Activated naive CD4-positive, alpha-beta T cell treated with anti-CD3 and anti-CD28 coated beads, Interleukin-2, amount 50 U/mL, for 72 hours (primary cell): ENCODE measurements at regions not wholly inside any gene's neighbourhood (a gene's known extent, or its start where the extent isn't known, plus 50 kb on each side); places are given as distances from the start of the nearest gene placed in this dataset.
A peak's percentile ranks its signal among the peaks of the same experiment; 100 is the strongest.

Source experiments
- ATAC-seq, 2 donors: fragments of 150-1000 bp; cut with Tn5 transposase; 2 replicates each; pipeline ENCODE4 v1.10.0; 2021; ENCODE audit warnings: mild to moderate bottlenecking in 2 of 2, moderate library complexity in 2 of 2
- DNase-seq, 2 donors: peaks; one replicate each; pipeline ENCODE4 v3.0.0; 2021 to 2022; ENCODE audit warnings: low spot score in 2 of 2
- H3K27ac Mint-ChIP-seq, 2 donors: one replicate each; pipeline ENCODE4 v1.8.0; 2022; ENCODE audit warnings: mild to moderate bottlenecking in 2 of 2, mixed read lengths in 2 of 2
- H3K36me3 Mint-ChIP-seq, 2 donors: one replicate each; pipeline ENCODE4 v1.8.0; 2022; ENCODE audit warnings: mixed read lengths in 2 of 2
- H3K9me3 Mint-ChIP-seq, 2 donors: one replicate each; pipeline ENCODE4 v1.8.0; 2022; ENCODE audit warnings: mixed read lengths in 2 of 2

- ATAC-seq, result no peak
- H3K36me3 Mint-ChIP-seq, result no peaks in the 10 kb centered on the region
- no peak overlapping the region for H3K27ac Mint-ChIP-seq
- no peak for DNase-seq
- peaks cover 4 to 10% of the 10 kb centered on the region in 2 donors for H3K9me3 Mint-ChIP-seq
These were observed 440.8 kb downstream of the AEBP2 start for GRCh38 chr12:19880076-19880475.

- ATAC-seq, result no peak
- Mint-ChIP-seq H3K36me3 (no peaks in the 10 kb centered on the region), H3K27ac (no peak overlapping the region), H3K9me3 (peaks cover 4 to 10% of the 10 kb centered on the region in 2 donors)
- DNase-seq, result no peak
These were observed 441.4 kb downstream of the AEBP2 start for GRCh38 chr12:19880721-19881120.

- H3K27ac Mint-ChIP-seq, result no peak overlapping the region
- H3K36me3 Mint-ChIP-seq, result no peaks in the 10 kb centered on the region
- H3K9me3 Mint-ChIP-seq, result peaks cover 4 to 10% of the 10 kb centered on the region in 2 donors
- ATAC-seq (no peak), DNase-seq (no peak)
These were observed 443.1 kb downstream of the AEBP2 start for GRCh38 chr12:19882346-19882745.

- DNase-seq (no peak), ATAC-seq (no peak)
- Mint-ChIP-seq H3K36me3 (no peaks in the 10 kb centered on the region), H3K27ac (no peak overlapping the region), H3K9me3 (peaks cover 4 to 5% of the 10 kb centered on the region in 2 donors)
These were observed 444.8 kb downstream of the AEBP2 start for GRCh38 chr12:19884021-19884492.

- Mint-ChIP-seq H3K9me3 (peaks cover 4 to 5% of the 10 kb centered on the region in 2 donors), H3K27ac (no peak overlapping the region), H3K36me3 (no peaks in the 10 kb centered on the region)
- ATAC-seq (no peak), DNase-seq (no peak)
These were observed 446.0 kb downstream of the AEBP2 start for GRCh38 chr12:19885093-19885812.

GRCh38 chr12:19886065-19886464 lies 446.8 kb downstream of the AEBP2 start:
- H3K36me3 Mint-ChIP-seq, result no peaks in the 10 kb centered on the region

GRCh38 chr12:19886639-19887064 lies 447.4 kb downstream of the AEBP2 start:
- ATAC-seq, result no peak
- H3K9me3 Mint-ChIP-seq, result peaks cover 0 to 5% of the 10 kb centered on the region in 2 donors
- no peak for DNase-seq
- H3K27ac Mint-ChIP-seq, result no peak overlapping the region
- no peaks in the 10 kb centered on the region for H3K36me3 Mint-ChIP-seq

More at GRCh38 chr12:19886065-19886464, 446.8 kb downstream of the AEBP2 start:
- DNase-seq (no peak), ATAC-seq (no peak)
- Mint-ChIP-seq H3K9me3 (peaks cover 0 to 5% of the 10 kb centered on the region in 2 donors), H3K27ac (no peak overlapping the region)

- no peak for DNase-seq
- Mint-ChIP-seq H3K9me3 (peaks cover 0 to 3% of the 10 kb centered on the region in 2 donors), H3K27ac (no peak overlapping the region), H3K36me3 (no peaks in the 10 kb centered on the region)
- ATAC-seq, result no peak
These were observed 450.7 kb downstream of the AEBP2 start for GRCh38 chr12:19890024-19890423.

GRCh38 chr12:19891936-19892591 lies 452.8 kb downstream of the AEBP2 start:
- DNase-seq (no peak), ATAC-seq (no peak)
- no peaks in the 10 kb centered on the region for H3K36me3 Mint-ChIP-seq
- peaks cover 3 to 7% of the 10 kb centered on the region in 2 donors for H3K9me3 Mint-ChIP-seq
- no peak overlapping the region for H3K27ac Mint-ChIP-seq

GRCh38 chr12:19893514-19893913 lies 454.2 kb downstream of the AEBP2 start:
- DNase-seq (no peak), ATAC-seq (no peak)
- Mint-ChIP-seq H3K9me3 (peaks cover 3 to 7% of the 10 kb centered on the region in 2 donors), H3K27ac (no peak overlapping the region), H3K36me3 (no peaks in the 10 kb centered on the region)

- Mint-ChIP-seq H3K9me3 (peaks cover 3 to 7% of the 10 kb centered on the region in 2 donors), H3K36me3 (no peaks in the 10 kb centered on the region), H3K27ac (peak overlapping the region in 1 of 2 donors; percentile 97)
- peak in 1 of 2 donors; percentile 67 for ATAC-seq
- DNase-seq, result no peak
These were observed 454.8 kb downstream of the AEBP2 start for GRCh38 chr12:19894050-19894449.

GRCh38 chr12:19894803-19895202 lies 455.5 kb downstream of the AEBP2 start:
- Mint-ChIP-seq H3K36me3 (no peaks in the 10 kb centered on the region), H3K27ac (peak overlapping the region in 1 of 2 donors; percentile 91), H3K9me3 (peaks cover 3 to 7% of the 10 kb centered on the region in 2 donors)
- ATAC-seq (peak; percentile 28 to 83), DNase-seq (no peak)

- DNase-seq (no peak), ATAC-seq (no peak)
- Mint-ChIP-seq H3K36me3 (no peaks in the 10 kb centered on the region), H3K27ac (no peak overlapping the region), H3K9me3 (peaks cover 3 to 7% of the 10 kb centered on the region in 2 donors)
These were observed 456.1 kb downstream of the AEBP2 start for GRCh38 chr12:19895246-19896020.

- Mint-ChIP-seq H3K9me3 (peaks cover 3 to 7% of the 10 kb centered on the region in 2 donors), H3K36me3 (no peaks in the 10 kb centered on the region), H3K27ac (no peak overlapping the region)
- DNase-seq, result no peak
- no peak for ATAC-seq
These were observed 456.7 kb downstream of the AEBP2 start for GRCh38 chr12:19896041-19896440.

- Mint-ChIP-seq H3K27ac (no peak overlapping the region), H3K9me3 (peaks cover 3 to 7% of the 10 kb centered on the region in 2 donors), H3K36me3 (no peaks in the 10 kb centered on the region)
- ATAC-seq, result no peak
- no peak for DNase-seq
These were observed 457.2 kb downstream of the AEBP2 start for GRCh38 chr12:19896534-19896933.

GRCh38 chr12:19897900-19898408 lies 458.7 kb downstream of the AEBP2 start:
- DNase-seq (no peak), ATAC-seq (no peak)
- H3K27ac Mint-ChIP-seq, result no peak overlapping the region
- H3K36me3 Mint-ChIP-seq, result no peaks in the 10 kb centered on the region
- H3K9me3 Mint-ChIP-seq, result peaks cover 3 to 7% of the 10 kb centered on the region in 2 donors

GRCh38 chr12:19901841-19902240 lies 462.5 kb downstream of the AEBP2 start:
- Mint-ChIP-seq H3K9me3 (peaks cover 0 to under 1% of the 10 kb centered on the region in 2 donors), H3K36me3 (no peaks in the 10 kb centered on the region), H3K27ac (no peak overlapping the region)
- ATAC-seq (no peak), DNase-seq (no peak)
